HUES64 (cell line): ENCODE measurements at regions not wholly inside any gene's neighbourhood (a gene's known extent, or its start where the extent isn't known, plus 50 kb on each side); places are given as distances from the start of the nearest gene placed in this dataset.

ENCODE experiments used
- H3K27ac ChIP-seq: 2 replicates; pipeline ENCODE4 v1.7.0; 2013; ENCODE audit warnings: low read depth, low read length, inconsistent platforms
- H3K27me3 ChIP-seq: 2 replicates; pipeline ENCODE4 v1.6.1; 2013; ENCODE audit warnings: mild to moderate bottlenecking, low read length; ENCODE audit not compliant: insufficient read depth
- H3K36me3 ChIP-seq: 2 replicates; pipeline ENCODE4 v1.6.1; 2013; ENCODE audit warnings: mild to moderate bottlenecking, low read length; ENCODE audit not compliant: insufficient read depth
- H3K4me1 ChIP-seq: 2 replicates; pipeline ENCODE4 v1.6.1; 2013; ENCODE audit warnings: mild to moderate bottlenecking, low read length, moderate library complexity; ENCODE audit not compliant: insufficient read depth
- H3K4me3 ChIP-seq: 2 replicates; pipeline ENCODE4 v1.5.1; 2013; ENCODE audit warnings: mild to moderate bottlenecking, low read length, moderate library complexity
- H3K9ac ChIP-seq: 2 replicates; pipeline ENCODE4 v1.6.1; 2013; ENCODE audit warnings: mild to moderate bottlenecking, low read depth, low read length
- H3K9me3 ChIP-seq: 2 replicates; pipeline ENCODE4 v1.6.1; 2013; ENCODE audit warnings: low read depth, low read length; ENCODE audit not compliant: insufficient read depth
- WGBS: fragments of 150-250, 120-280 bp; methylation state at CpG from one replicate; pipeline ENCODE4 v1.1.7; 2013; ENCODE audit warnings: missing lambda C conversion rate; 5-methylcytosine and 5-hydroxymethylcytosine counted together

DNA sequence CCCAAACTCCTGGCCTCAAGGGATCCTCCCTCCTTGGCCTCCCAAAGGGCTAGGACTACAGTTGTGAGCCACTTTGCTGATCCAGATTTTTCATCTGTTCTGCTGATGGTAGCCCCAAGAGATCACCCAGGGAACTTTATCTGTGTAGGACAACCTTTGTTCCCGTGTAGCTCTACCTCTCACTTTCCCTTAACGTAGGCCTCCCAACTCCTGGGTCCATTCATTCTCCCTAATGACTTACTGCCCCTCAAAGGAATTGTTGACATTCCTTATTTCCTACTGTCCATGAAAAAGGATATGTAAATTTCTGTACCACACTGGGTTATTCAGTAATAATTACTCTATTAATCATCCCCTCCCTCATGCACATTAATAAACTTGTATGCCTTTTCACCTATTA is 51.0 kb upstream of the PHF24 start:
- Histone ChIP-seq H3K4me3 (no peak overlapping the region), H3K9me3 (no peaks in the 10 kb centered on the region), H3K27me3 (no peaks in the 10 kb centered on the region), H3K9ac (no peak overlapping the region), H3K27ac (no peak overlapping the region), H3K4me1 (peaks cover 3% of the 10 kb centered on the region; the same call in 1 of the 2 replicates), H3K36me3 (no peaks in the 10 kb centered on the region)
- 44% methylated on average over 2 of the region's 2 CpGs for WGBS

DNA sequence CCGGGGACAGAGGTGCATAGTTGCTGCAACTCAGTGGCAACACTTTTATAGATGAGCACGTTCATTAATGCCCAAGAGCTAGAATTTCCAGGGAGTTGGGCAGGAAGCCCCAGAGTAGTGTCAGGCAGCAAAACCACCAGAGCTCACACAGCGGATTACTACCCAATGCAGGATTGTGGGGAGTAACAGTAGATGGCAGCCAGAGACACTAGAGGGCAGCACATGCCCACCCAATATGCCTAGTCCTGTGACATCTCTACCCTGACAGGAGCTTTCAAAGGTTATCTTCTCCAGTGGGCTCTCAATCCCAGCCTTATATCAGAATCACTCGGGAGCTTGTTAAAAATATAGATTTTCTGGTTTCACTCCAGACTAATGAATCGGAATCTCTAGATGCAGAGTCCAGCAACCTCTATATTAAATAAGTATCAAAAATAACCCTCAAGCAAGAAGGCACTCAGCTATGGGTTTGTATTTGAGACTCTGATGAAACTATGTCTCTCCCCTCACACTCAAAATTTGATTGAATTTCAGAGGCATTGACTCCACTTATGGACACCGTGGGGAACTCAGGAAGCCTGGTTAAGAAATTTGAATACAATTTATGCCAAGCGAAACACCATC is 58.4 kb upstream of the PHF24 start:
- Histone ChIP-seq H3K9ac (no peak overlapping the region), H3K36me3 (no peaks in the 10 kb centered on the region), H3K4me3 (no peak overlapping the region), H3K4me1 (no peaks in the 10 kb centered on the region), H3K9me3 (no peaks in the 10 kb centered on the region), H3K27me3 (peaks cover 13% of the 10 kb centered on the region; the same call in 1 of the 2 replicates), H3K27ac (no peak overlapping the region)
- WGBS, result 34% methylated on average over 7 of the region's 7 CpGs

DNA sequence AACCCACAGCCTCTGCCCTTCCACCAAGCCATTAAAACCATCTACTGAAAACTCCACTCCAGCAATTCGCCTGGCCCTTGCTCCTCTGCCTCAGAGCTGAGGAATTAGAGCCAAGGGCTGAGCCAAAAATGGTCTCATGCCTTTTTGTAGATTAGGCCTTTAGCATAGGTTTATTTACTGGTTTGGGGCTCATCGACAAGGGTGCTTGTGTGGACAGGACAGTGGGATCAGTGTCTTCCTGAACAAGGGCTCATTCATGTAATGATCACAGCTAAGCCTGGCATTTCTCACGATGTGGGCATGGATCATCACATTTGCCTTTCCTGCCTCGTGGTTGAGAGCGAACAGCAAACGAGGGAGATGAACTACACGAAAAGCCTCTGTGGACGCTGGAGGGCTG is 59.2 kb upstream of the PHF24 start:
- Histone ChIP-seq H3K27ac (no peak overlapping the region), H3K4me3 (no peak overlapping the region), H3K9ac (no peak overlapping the region), H3K4me1 (no peaks in the 10 kb centered on the region), H3K36me3 (no peaks in the 10 kb centered on the region), H3K9me3 (no peaks in the 10 kb centered on the region), H3K27me3 (peaks cover 13% of the 10 kb centered on the region; the same call in 1 of the 2 replicates)
- WGBS, result 79% methylated on average over 8 of the region's 8 CpGs

DNA sequence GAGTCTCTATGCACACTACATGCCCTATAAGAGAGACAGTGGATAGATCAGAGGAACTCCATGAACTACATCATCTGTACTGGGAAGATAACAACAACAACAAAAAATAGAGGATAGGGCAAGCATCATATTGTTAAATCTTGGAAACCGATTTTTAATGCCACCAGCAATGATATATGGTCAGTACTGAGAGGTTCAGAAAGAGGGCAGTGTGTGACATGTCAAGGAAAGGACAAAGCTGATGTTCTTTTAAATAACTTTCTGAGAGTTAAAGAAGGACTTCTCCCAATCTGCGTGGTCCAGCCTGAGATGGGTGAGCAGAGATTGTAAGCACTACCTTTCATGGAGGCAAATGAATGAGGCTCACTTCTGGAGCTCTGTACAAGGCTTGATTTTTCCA is 62.0 kb upstream of the PHF24 start:
- Histone ChIP-seq H3K4me1 (no peaks in the 10 kb centered on the region), H3K27me3 (peaks cover 15% of the 10 kb centered on the region; the same call in 1 of the 2 replicates), H3K9ac (no peak overlapping the region), H3K27ac (no peak overlapping the region), H3K4me3 (no peak overlapping the region), H3K9me3 (no peaks in the 10 kb centered on the region), H3K36me3 (no peaks in the 10 kb centered on the region)
- 51% methylated on average over 2 of the region's 2 CpGs for WGBS

DNA sequence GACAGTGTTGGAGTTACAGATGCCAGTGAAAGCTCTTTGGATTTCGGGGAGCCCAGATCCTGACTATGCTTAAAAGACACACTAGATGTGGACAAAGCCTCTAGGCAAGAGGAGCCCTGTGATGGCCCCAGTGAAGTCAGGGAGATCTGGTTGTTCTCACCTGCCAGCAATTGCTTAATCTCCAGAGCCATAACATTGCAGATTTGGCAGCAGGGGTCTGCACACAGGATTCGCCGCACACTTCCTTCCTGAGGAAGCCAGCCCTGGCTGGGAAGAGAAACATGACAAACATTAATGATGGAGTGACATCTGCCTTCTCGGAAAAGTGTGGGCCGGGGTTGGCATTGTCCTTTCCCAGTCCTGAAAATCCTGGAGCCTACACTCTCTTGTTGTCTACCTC is 65.2 kb upstream of the PHF24 start:
- Histone ChIP-seq H3K36me3 (no peaks in the 10 kb centered on the region), H3K27me3 (peaks cover 12% of the 10 kb centered on the region; the same call in 1 of the 2 replicates), H3K9ac (no peak overlapping the region), H3K4me1 (no peaks in the 10 kb centered on the region), H3K9me3 (no peaks in the 10 kb centered on the region), H3K27ac (no peak overlapping the region), H3K4me3 (no peak overlapping the region)
- 80% methylated on average over 5 of the region's 5 CpGs for WGBS

DNA sequence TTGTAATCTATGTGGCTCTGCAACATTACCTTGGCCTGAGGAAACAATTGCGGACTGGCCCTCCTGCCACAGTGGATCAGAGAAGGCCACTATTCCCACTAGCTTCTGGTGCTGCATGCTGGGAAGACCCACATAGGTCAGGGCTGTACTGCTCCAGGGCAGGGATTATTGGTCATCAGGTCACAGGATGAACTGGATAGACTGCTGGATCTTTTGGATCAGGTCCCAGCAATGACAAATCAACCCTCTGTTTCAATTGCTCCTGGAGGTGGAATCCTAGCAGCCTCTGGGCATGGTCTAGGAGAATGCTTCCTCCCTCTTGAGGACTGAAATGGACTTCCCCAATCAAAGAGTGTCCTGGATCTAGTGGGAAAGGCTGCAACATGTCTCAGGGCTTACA is 66.7 kb upstream of the PHF24 start:
- Histone ChIP-seq H3K27me3 (peaks cover 11% of the 10 kb centered on the region; the same call in 1 of the 2 replicates), H3K27ac (no peak overlapping the region), H3K9ac (no peak overlapping the region), H3K4me3 (no peak overlapping the region), H3K4me1 (no peaks in the 10 kb centered on the region), H3K9me3 (no peaks in the 10 kb centered on the region), H3K36me3 (no peaks in the 10 kb centered on the region)
- 98% methylated on average over 1 of the region's 1 CpG for WGBS

DNA sequence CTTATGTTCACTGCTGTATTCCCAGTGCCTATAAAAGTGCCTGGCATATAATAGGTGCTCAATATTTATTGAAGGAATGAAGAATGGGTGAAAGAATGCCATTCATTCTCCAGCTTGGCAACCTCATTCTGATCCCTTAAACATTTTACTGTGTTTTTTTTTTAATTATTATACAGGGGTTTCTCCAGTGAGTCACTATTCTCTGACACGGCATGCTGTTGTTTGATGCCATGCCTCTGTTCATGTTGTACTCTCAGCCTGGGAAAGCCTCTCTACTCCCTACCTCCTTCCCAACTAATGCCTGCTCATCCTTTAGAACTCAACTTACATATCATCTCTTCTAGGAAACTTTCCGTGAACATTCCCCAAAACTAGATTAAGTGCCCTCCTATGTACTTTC is 70.2 kb upstream of the PHF24 start:
- H3K4me1 ChIP-seq, result no peaks in the 10 kb centered on the region
- no peak overlapping the region for H3K4me3 ChIP-seq
- no peak overlapping the region for H3K9ac ChIP-seq
- no peaks in the 10 kb centered on the region for H3K36me3 ChIP-seq
- peaks cover 13% of the 10 kb centered on the region; the same call in 1 of the 2 replicates for H3K27me3 ChIP-seq
- H3K27ac ChIP-seq, result no peak overlapping the region
- H3K9me3 ChIP-seq, result no peaks in the 10 kb centered on the region
- 44% methylated on average over 2 of the region's 2 CpGs for WGBS

DNA sequence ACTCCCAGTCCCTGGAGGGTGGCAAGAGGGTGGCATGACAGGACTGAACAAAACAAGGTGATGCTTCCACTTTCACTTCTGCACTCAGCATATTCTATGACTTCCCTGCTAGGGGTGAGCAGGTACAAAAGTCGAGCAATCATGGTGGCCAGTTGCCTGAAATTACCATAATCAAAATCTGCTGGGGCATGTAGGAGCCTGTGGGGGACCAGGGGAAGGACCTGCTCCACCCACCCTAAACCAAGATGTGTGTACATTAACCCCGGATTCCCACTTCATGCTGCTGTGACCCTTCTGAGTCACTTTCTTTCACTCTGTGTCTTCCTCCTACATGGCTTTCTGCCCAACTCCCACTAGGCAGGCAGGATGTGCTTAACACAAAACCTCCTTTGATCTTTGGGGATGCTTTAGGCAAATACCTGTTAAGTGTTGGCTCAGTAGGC is 73.3 kb upstream of the PHF24 start:
- no peak overlapping the region for H3K4me3 ChIP-seq
- H3K9ac ChIP-seq, result no peak overlapping the region
- WGBS, result 89% methylated on average over 2 of the region's 2 CpGs
- no peaks in the 10 kb centered on the region for H3K9me3 ChIP-seq
- no peaks in the 10 kb centered on the region for H3K4me1 ChIP-seq
- H3K36me3 ChIP-seq, result no peaks in the 10 kb centered on the region
- H3K27me3 ChIP-seq, result peaks cover 11% of the 10 kb centered on the region; the same call in 1 of the 2 replicates
- H3K27ac ChIP-seq, result no peak overlapping the region

DNA sequence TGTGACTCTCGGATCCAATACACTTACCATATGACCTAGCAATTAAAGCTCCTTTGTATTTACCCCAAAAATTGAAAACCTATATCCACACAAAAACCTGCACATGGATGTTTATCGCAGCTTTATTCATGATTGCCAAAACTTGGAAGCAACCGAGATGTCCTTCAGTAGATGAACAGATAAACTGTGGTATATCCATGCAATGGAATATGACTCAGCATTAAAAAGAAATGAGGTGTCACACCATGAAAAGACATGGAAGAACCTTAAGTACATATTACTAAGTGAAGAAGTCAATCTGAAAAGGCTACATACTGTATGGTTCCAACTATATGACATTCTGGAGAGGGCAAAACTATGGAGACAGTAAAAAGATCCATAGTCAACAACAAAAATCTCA is 82.0 kb upstream of the PHF24 start:
- H3K9ac ChIP-seq, result no peak overlapping the region
- H3K27ac ChIP-seq, result no peak overlapping the region
- H3K4me3 ChIP-seq, result no peak overlapping the region
- H3K27me3 ChIP-seq, result no peaks in the 10 kb centered on the region
- no peaks in the 10 kb centered on the region for H3K36me3 ChIP-seq
- no peaks in the 10 kb centered on the region for H3K4me1 ChIP-seq
- WGBS, result 90% methylated on average over 3 of the region's 3 CpGs
- H3K9me3 ChIP-seq, result no peaks in the 10 kb centered on the region

DNA sequence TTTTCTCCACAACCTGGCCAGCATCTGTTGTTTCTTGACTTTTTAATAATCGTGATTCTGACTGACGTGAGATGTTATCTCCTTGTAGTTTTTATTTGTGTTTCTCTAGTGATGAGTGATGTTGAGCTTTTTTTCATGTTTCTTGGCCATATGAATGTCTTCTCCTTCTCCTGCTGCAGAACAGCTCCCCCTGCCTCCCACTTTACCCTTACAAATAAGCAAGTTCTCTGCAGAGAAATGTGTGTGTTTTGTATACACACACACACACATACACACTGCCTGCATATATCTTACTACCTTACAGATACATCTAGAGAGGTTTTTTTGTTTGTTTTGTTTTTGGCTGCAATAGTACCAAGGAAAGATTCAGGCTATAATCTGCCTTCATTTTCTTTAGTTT is 88.7 kb upstream of the PHF24 start:
- Histone ChIP-seq H3K27me3 (peaks cover 5% of the 10 kb centered on the region; the same call in 1 of the 2 replicates), H3K9ac (no peak overlapping the region), H3K4me1 (no peaks in the 10 kb centered on the region), H3K36me3 (no peaks in the 10 kb centered on the region), H3K27ac (no peak overlapping the region), H3K4me3 (no peak overlapping the region), H3K9me3 (no peaks in the 10 kb centered on the region)
- WGBS, result 83% methylated on average over 2 of the region's 2 CpGs

DNA sequence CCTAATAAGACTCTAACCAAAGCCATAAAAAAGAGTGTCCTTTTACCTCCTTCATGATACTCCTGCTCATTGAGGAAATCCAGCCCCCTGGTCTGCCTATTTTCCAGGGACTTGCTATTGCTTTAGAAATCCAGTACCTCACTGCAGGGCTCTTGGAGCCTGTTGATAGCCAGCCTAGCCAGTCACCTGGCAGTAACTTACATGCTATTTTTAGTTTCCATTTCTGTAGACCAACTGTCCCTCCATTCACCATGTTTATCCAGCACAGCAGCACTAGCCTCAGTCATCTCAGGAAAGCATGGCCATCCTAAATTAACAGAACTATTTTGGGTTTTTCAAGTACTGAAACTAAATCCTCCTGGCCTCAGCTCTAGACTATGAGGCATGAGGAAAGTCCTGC is 91.5 kb upstream of the PHF24 start:
- Histone ChIP-seq H3K9ac (no peak overlapping the region), H3K36me3 (no peaks in the 10 kb centered on the region), H3K27me3 (peaks cover 5% of the 10 kb centered on the region; the same call in 1 of the 2 replicates), H3K4me1 (no peaks in the 10 kb centered on the region), H3K27ac (no peak overlapping the region), H3K4me3 (no peak overlapping the region), H3K9me3 (no peaks in the 10 kb centered on the region)

DNA sequence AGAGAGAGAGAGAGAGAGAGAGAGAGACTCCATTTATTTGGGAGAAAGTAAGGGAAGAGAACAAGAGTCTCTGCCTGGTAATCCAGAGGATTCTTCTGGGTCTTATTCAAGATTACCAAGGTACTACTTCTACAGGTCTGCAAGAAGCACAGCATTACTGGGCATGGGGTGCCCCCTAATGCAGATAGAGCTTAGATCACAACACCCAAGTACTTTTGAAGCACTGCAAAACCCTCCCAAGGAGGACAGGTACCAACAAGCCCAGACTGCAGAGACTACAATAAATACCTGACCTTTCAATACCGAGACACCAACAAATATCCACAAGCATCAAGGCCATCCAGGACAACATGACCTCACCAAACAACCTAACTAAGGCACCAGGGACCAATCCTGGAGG is 94.7 kb upstream of the PHF24 start:
- no peak overlapping the region for H3K27ac ChIP-seq
- WGBS, result 92% methylated on average over 1 of the region's 1 CpG
- H3K4me1 ChIP-seq, result no peaks in the 10 kb centered on the region
- peaks cover 5% of the 10 kb centered on the region for H3K27me3 ChIP-seq
- H3K9ac ChIP-seq, result no peak overlapping the region
- no peak overlapping the region for H3K4me3 ChIP-seq
- no peaks in the 10 kb centered on the region for H3K9me3 ChIP-seq
- no peaks in the 10 kb centered on the region for H3K36me3 ChIP-seq
